ENCODE measurements at regions not wholly inside any gene's neighbourhood (a gene's known extent, or its start where the extent isn't known, plus 50 kb on each side); places are given as distances from the start of the nearest gene placed in this dataset.

GRCh38 chr4:1459081-1459721, 53.0 kb upstream of the NKX1-1 start:
- Histone ChIP-seq H3K27ac (no peak overlapping the region), H3K9me3 (no peaks in the 10 kb centered on the region), H3K27me3 (no peaks in the 10 kb centered on the region), H3K36me3 (ENCODE audit: low read depth, missing control alignments) (no peaks in the 10 kb centered on the region), H3K4me1 (no peaks in the 10 kb centered on the region), H3K4me3 (no peak overlapping the region)
- no peak for TF ChIP-seq CTCF (IDR thresholded peaks at IDR 0.05)
- TF ChIP-seq POLR2A (IDR thresholded peaks at IDR 0.05) = no peak
- intact Hi-C loops (cut with DNase I; ENCODE audit: low total_unique reads) = no loop called here
- DNase-seq = no peak
- WGBS, 2 donors = 69 to 73% methylated on average over 13 to 16 of the region's 16 CpGs

GRCh38 chr4:1458581-1458980, 52.3 kb upstream of the NKX1-1 start:
- no peak for TF ChIP-seq CTCF (IDR thresholded peaks at IDR 0.05)
- TF ChIP-seq POLR2A (IDR thresholded peaks at IDR 0.05) = no peak
- no peak for DNase-seq
- Histone ChIP-seq H3K4me1 (no peaks in the 10 kb centered on the region), H3K27ac (no peak overlapping the region), H3K4me3 (no peak overlapping the region), H3K36me3 (ENCODE audit: low read depth, missing control alignments) (no peaks in the 10 kb centered on the region), H3K27me3 (no peaks in the 10 kb centered on the region), H3K9me3 (no peaks in the 10 kb centered on the region)
- intact Hi-C loops (cut with DNase I; ENCODE audit: low total_unique reads) = no loop called here
- 78 to 80% methylated on average over 3 of the region's 3 CpGs for WGBS, 2 donors

Small RNA genes lying in the stretch of these regions (small RNA-seq; reads per million reads assigned to genes)
- 0 reads per million in 2 donors for gene AC147067.2

Data from testis (tissue), 2 donors.